AG04450 (cell line): ENCODE measurements at regions not wholly inside any gene's neighbourhood (a gene's known extent, or its start where the extent isn't known, plus 50 kb on each side); places are given as distances from the start of the nearest gene placed in this dataset.

Experiments used
- CTCF ChIA-PET: fragments of 300-600, 350-600 bp; formaldehyde crosslinking; extraction: SDS; loops from one replicate; lab custom pipeline; 2022; ENCODE audit warnings: antibody characterized with exemption, inconsistent platforms; lab: Charles Lee
- POLR2A ChIA-PET: fragments of 350-600 bp; formaldehyde crosslinking; extraction: SDS; loops from one replicate; lab custom pipeline; 2021; ENCODE audit warnings: antibody characterized with exemption, inconsistent platforms; lab: Yijun Ruan, JAX
- DNase-seq: peaks from one replicate; pipeline ENCODE4 v3.0.0-alpha.2; 2011; ENCODE audit warnings: low read depth, low spot score
- H3K27ac ChIP-seq: one replicate; pipeline ENCODE4 v1.5.1; 2012; ENCODE audit warnings: low read depth, low read length, control low read depth
- H3K27me3 ChIP-seq: one replicate; pipeline ENCODE4 v1.6.0; 2012; ENCODE audit warnings: low read length; ENCODE audit not compliant: control insufficient read depth, insufficient read depth
- H3K4me3 ChIP-seq: 2 replicates; pipeline ENCODE4 v1.5.1; 2011; ENCODE audit warnings: mild to moderate bottlenecking, low read depth, low read length, control low read depth
- H3K9me3 ChIP-seq: 2 replicates; pipeline ENCODE4 v1.5.1; 2012; ENCODE audit warnings: low read length; ENCODE audit not compliant: control insufficient read depth, insufficient read depth
- TF ChIP-seq, protein P1 (sequence below): IDR thresholded peaks from 2 replicates; pipeline ENCODE4 v1.5.1; 2011; ENCODE audit warnings: low read depth, low read length, control low read depth, inconsistent platforms

DNA sequence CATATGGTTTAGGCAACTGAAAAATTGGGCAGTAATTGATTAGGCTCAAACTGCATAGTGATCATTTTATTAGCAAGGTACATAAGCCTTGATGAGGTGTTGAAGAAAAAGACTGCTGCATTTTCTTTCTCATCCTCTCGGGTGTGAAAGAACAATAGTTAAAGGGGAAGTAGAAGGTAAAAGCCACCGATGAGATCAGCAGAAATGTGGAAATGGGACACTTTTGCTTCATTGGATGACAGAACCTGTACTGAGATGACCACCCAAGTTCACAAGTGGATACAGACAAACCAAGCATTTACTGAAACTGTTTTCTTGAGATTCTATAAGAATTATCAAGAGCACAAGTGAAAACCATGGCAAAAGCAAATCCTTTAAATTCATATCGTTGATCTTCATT is 184.0 kb downstream of the TMX1 start:
- TF ChIP-seq, protein P1, sequence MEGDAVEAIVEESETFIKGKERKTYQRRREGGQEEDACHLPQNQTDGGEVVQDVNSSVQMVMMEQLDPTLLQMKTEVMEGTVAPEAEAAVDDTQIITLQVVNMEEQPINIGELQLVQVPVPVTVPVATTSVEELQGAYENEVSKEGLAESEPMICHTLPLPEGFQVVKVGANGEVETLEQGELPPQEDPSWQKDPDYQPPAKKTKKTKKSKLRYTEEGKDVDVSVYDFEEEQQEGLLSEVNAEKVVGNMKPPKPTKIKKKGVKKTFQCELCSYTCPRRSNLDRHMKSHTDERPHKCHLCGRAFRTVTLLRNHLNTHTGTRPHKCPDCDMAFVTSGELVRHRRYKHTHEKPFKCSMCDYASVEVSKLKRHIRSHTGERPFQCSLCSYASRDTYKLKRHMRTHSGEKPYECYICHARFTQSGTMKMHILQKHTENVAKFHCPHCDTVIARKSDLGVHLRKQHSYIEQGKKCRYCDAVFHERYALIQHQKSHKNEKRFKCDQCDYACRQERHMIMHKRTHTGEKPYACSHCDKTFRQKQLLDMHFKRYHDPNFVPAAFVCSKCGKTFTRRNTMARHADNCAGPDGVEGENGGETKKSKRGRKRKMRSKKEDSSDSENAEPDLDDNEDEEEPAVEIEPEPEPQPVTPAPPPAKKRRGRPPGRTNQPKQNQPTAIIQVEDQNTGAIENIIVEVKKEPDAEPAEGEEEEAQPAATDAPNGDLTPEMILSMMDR, result no peak
- peaks cover 3% of the 10 kb centered on the region for H3K9me3 ChIP-seq
- no peaks in the 10 kb centered on the region for H3K27me3 ChIP-seq
- no peak overlapping the region for H3K4me3 ChIP-seq
- ChIA-PET CTCF (no interaction called here), POLR2A (no interaction called here)
- no peak overlapping the region for H3K27ac ChIP-seq
- no peak for DNase-seq

DNA sequence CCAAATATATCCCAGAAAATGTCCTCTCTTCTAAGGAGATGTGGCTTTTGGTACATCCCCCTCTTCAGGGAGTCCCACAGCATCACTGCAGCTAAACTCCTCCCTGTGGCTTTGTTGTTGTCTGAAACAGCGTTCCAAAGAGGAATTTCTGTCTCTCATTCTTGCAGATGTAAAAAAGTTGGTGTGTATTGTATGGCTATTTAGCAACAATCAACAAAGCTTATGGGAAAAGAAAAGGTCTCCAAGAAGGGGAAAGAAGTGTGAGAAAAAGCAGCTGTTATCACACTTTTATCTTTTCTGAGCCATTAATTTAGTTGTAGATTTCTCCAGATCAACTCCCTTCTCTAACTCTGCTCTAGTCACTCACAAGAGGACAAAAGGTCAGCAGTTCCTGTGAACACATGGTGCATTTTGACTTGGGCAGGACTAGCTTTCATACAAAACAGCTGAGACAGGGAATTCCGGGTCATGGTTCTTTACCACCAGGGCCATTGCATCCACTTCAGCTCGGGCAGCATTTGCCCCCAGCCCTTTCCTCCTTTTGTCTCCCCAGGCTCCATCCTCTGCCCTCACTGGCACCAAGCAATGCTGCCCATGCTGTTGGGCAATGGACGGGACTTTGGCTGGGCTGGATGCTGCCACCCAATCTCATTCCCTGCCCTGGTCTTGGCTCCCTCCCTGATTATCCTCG is 184.7 kb downstream of the TMX1 start:
- POLR2A ChIA-PET, result no interaction called here
- DNase-seq, result no peak
- CTCF ChIA-PET, result no interaction called here
- H3K27me3 ChIP-seq, result no peaks in the 10 kb centered on the region
- H3K27ac ChIP-seq, result no peak overlapping the region
- no peak overlapping the region for H3K4me3 ChIP-seq
- H3K9me3 ChIP-seq, result no peaks in the 10 kb centered on the region; the same call in 1 of the 2 replicates
- TF ChIP-seq, protein P1, result no peak

DNA sequence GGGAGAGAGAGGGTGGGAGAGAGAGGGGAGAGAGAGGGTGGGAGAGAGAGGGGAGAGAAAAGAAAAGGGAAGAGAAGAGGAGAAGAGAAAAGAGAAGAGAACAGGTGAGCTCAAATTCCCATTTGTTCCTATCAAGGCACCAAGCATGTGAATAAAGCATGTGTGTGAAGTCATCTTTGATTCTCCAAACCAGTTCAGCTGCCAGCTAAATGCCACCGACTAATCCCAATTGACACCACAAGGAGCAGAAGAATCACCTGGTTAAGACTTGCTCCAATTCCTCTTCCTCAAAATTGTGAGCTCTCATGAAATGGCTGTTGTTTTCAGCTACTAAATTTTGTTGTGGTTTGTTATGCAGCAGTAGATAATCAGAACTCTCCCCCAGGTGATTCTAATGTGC is 188.9 kb downstream of the TMX1 start:
- ChIA-PET POLR2A (no interaction called here), CTCF (no interaction called here)
- no peak overlapping the region for H3K4me3 ChIP-seq
- no peaks in the 10 kb centered on the region for H3K27me3 ChIP-seq
- TF ChIP-seq, protein P1, result no peak
- H3K27ac ChIP-seq, result no peak overlapping the region
- no peaks in the 10 kb centered on the region for H3K9me3 ChIP-seq
- no peak for DNase-seq

DNA sequence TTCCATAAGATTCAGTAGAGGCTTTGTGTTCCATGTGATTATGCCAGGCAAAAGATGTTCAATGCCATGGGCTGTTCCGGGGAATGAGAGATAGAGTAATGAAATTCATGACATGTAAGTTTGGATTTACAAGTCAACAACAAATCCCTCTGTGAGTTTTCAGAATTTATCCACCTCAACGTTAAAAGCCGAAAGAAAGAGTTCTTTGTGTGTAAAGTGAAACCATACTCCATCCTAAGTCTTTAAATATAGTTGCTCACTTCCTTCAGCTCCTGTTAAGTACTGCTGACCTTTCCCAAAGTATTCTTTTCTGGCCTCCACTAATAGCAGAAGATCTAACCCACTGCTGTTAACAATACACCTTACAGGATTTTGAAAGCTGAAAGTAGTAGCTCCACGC is 190.0 kb downstream of the TMX1 start:
- TF ChIP-seq, protein P1, result no peak
- no peak overlapping the region for H3K4me3 ChIP-seq
- DNase-seq, result no peak
- H3K9me3 ChIP-seq, result no peaks in the 10 kb centered on the region
- no peaks in the 10 kb centered on the region for H3K27me3 ChIP-seq
- ChIA-PET CTCF (interaction anchor here (1.0 kb wide), 1 partner anchor 32 kb away, joined by 3 read pairs; no protein-coding TSS in a partner anchor), POLR2A (no interaction called here)
- no peak overlapping the region for H3K27ac ChIP-seq

DNA sequence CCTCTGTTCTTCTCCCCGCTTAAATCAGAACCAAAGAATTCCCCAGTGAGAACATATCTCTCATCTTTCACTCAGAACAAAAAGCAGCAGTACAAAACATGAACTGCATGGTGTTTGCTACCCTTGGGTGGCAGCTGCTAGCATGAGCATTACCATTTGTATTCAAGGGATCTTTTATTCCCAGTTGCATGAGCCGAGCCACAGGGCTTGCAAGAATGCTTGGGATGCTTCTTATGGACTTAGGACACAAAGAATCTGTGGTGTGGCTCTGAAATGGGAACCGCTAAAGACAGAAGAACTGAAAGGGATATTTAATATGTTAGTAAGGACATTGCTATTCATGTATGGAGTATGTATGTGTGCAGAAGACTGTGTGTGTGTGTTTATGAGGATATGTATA is 190.6 kb downstream of the TMX1 start:
- Histone ChIP-seq H3K27me3 (no peaks in the 10 kb centered on the region), H3K27ac (no peak overlapping the region), H3K9me3 (no peaks in the 10 kb centered on the region), H3K4me3 (no peak overlapping the region)
- TF ChIP-seq, protein P1, result no peak
- ChIA-PET CTCF (interaction anchor here (1.0 kb wide), 1 partner anchor 32 kb away, joined by 3 read pairs; no protein-coding TSS in a partner anchor), POLR2A (interaction anchor here (1.1 kb wide), 1 partner anchor 12 kb away, joined by 3 read pairs; no protein-coding TSS in a partner anchor)
- no peak for DNase-seq
